ENCODE measurements at regions not wholly inside any gene's neighbourhood (a gene's known extent, or its start where the extent isn't known, plus 50 kb on each side); places are given as distances from the start of the nearest gene placed in this dataset.
"Not testable (repeated sequence)": the region's sequence is repeated elsewhere in the genome, so short reads cannot be mapped to it uniquely, and the experiment has no call there.

DNA sequence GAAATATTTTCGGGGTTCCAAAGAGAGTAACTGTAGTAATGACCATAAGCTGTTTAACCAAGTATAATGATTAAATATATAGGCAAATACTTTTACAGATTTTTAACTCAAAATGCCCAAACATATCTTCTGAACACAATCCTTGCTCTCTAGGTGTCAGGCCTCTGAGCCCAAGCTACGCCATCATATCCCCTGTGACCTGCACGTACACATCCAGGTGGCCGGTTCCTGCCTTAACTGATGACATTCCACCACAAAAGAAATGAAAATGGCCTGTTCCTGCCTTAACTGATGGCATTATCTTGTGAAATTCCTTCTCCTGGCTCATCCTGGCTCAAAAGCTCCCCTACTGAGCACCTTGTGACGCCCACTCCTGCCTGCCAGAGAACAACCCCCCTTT, 1305.1 kb upstream of the ACVR2A start:
- not testable (repeated sequence) for H3K27me3 ChIP-seq (ENCODE audit: control insufficient read depth in 3 of 3, insufficient read depth in 3 of 3, low read length in 3 of 3); H3K36me3 ChIP-seq (ENCODE audit: control insufficient read depth in 3 of 3, insufficient read depth in 2 of 3, low read depth in 1 of 3, low read length in 3 of 3); H3K9me3 ChIP-seq (ENCODE audit: control insufficient read depth in 2 of 2, insufficient read depth in 1 of 2, low read depth in 1 of 2, low read length in 1 of 2); DNase-seq; H3K27ac ChIP-seq (ENCODE audit: low read depth in 1 of 3, low read length in 2 of 3); H3K4me3 ChIP-seq (ENCODE audit: low read depth in 1 of 3, low read length in 3 of 3); FAIRE-seq; H3K4me1 ChIP-seq (ENCODE audit: control insufficient read depth in 3 of 3, insufficient read depth in 2 of 3, low read depth in 1 of 3, low read length in 2 of 3)
- 79 to 86% (median 83%) methylated on average over 5 of the region's 5 CpGs for WGBS, 3 donors

DNA sequence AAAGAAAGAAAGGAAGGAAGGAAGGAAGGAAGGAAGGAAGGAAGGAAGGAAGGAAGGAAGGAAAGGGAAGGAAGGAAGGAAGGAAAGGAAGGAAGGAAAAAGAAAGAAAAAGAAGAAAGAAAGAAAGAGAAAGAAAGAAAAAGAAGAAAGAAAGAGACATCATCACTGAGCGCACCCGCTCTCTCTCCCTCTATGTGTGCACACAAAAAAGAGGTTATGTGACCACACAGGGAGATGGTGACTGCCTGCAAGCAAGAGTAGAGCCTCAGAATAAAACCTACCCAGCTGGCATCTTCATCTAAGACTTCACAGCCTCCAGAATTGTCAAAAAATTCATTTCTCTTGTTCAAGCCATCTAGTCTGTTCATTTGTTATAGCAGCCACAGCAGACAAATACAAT, 1307.4 kb upstream of the ACVR2A start:
- Histone ChIP-seq H3K36me3 (ENCODE audit: control insufficient read depth in 3 of 3, insufficient read depth in 2 of 3, low read depth in 1 of 3, low read length in 3 of 3) (no peaks in the 10 kb centered on the region), H3K4me3 (ENCODE audit: low read depth in 1 of 3, low read length in 3 of 3) (no peak overlapping the region), H3K9me3 (ENCODE audit: control insufficient read depth in 2 of 2, insufficient read depth in 1 of 2, low read depth in 1 of 2, low read length in 1 of 2) (no peaks in the 10 kb centered on the region), H3K27ac (ENCODE audit: low read depth in 1 of 3, low read length in 2 of 3) (no peak overlapping the region), H3K4me1 (ENCODE audit: control insufficient read depth in 3 of 3, insufficient read depth in 2 of 3, low read depth in 1 of 3, low read length in 2 of 3) (no peaks in the 10 kb centered on the region), H3K27me3 (ENCODE audit: control insufficient read depth in 3 of 3, insufficient read depth in 3 of 3, low read length in 3 of 3) (no peaks in the 10 kb centered on the region)
- DNase-seq (no peak), FAIRE-seq (no peak)
- 97 to 100% (median 97%) methylated on average over 2 of the region's 2 CpGs for WGBS, 3 donors

DNA sequence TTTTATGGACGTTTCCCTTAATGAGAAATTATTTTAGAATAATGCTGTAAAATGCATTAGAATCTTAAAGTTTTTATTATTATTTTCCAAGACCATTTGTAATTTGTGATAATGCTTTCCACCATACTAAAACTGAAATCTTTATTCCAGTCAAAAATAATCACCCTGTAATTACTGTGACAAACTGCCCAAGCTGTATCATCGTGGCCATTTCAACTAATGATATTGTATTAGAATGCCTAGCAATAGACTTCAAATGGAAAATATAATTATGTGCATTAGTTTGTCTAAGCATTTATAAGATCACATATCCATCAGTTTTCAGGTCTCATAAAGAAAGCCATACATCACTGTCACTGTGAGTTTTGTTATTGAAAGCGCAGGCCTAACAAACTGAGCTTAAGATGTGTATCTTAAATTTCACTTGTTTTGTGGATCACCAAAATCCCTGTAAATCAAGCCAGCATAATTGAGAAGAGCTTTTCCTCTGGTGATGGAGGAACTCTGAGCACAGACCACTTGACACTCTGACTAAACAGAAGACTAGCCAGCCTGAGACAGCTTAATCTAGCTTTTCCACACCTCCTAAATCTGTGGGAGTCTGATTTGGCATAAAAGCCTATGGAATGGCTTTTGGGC, 1312.2 kb upstream of the ACVR2A start:
- DNase-seq (no peak), FAIRE-seq (no peak)
- H3K27ac ChIP-seq (ENCODE audit: low read depth in 1 of 3, low read length in 2 of 3), result no peak overlapping the region
- H3K36me3 ChIP-seq (ENCODE audit: control insufficient read depth in 3 of 3, insufficient read depth in 2 of 3, low read depth in 1 of 3, low read length in 3 of 3), result no peaks in the 10 kb centered on the region
- no peaks in the 10 kb centered on the region for H3K27me3 ChIP-seq (ENCODE audit: control insufficient read depth in 3 of 3, insufficient read depth in 3 of 3, low read length in 3 of 3)
- WGBS, 3 donors, result 66 to 73% (median 71%) methylated on average over 3 of the region's 3 CpGs
- H3K4me1 ChIP-seq (ENCODE audit: control insufficient read depth in 3 of 3, insufficient read depth in 2 of 3, low read depth in 1 of 3, low read length in 2 of 3), result no peaks in the 10 kb centered on the region
- no peaks in the 10 kb centered on the region for H3K9me3 ChIP-seq (ENCODE audit: control insufficient read depth in 2 of 2, insufficient read depth in 1 of 2, low read depth in 1 of 2, low read length in 1 of 2)
- no peak overlapping the region for H3K4me3 ChIP-seq (ENCODE audit: low read depth in 1 of 3, low read length in 3 of 3)

DNA sequence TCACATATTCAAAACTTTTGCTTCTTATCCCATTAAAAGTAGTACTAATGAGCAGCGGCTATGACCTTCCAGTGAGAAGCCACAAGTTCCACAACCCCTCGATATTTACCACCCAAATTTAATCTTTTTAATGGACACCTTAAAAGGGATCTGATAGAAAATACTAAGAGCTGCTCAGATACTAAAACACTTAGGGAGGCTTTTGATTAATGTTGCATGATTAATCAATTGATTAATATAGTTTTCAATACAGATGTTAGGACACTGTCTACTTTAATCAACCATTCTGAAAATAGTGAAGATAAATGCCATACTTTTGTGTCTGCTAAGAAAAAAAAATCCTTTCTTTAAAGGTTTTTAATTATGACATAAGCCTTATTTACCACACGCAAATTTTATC, 1312.8 kb upstream of the ACVR2A start:
- no peak for FAIRE-seq
- H3K27ac ChIP-seq (ENCODE audit: low read depth in 1 of 3, low read length in 2 of 3), result no peak overlapping the region

DNA sequence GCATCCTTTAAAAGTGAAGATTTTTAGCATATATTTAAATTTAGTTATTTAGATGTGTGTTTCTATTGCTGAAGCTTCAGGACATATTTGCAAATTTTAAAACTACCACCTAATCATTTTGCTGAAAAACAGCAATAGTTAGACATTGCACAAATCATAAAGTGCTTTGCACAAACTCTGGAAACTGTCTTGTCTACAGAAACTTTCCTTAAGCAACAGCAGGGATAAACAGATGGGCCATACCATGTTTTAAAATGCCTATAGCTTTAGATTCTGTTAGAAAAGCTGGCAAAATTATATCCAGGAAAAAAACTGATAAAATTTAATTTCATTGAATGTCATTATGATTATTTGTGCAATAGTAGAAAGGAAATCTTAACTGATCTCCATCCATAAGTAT, 1313.9 kb upstream of the ACVR2A start:
- Histone ChIP-seq H3K36me3 (ENCODE audit: control insufficient read depth in 3 of 3, insufficient read depth in 2 of 3, low read depth in 1 of 3, low read length in 3 of 3) (no peaks in the 10 kb centered on the region), H3K4me1 (ENCODE audit: control insufficient read depth in 3 of 3, insufficient read depth in 2 of 3, low read depth in 1 of 3, low read length in 2 of 3) (no peaks in the 10 kb centered on the region), H3K27ac (ENCODE audit: low read depth in 1 of 3, low read length in 2 of 3) (no peak overlapping the region), H3K9me3 (ENCODE audit: control insufficient read depth in 2 of 2, insufficient read depth in 1 of 2, low read depth in 1 of 2, low read length in 1 of 2) (no peaks in the 10 kb centered on the region), H3K4me3 (ENCODE audit: low read depth in 1 of 3, low read length in 3 of 3) (no peak overlapping the region), H3K27me3 (ENCODE audit: control insufficient read depth in 3 of 3, insufficient read depth in 3 of 3, low read length in 3 of 3) (no peaks in the 10 kb centered on the region)
- no peak for DNase-seq
- FAIRE-seq, result no peak

More for the DNA sequence above, 1312.8 kb upstream of the ACVR2A start:
- no peaks in the 10 kb centered on the region for H3K27me3 ChIP-seq (ENCODE audit: control insufficient read depth in 3 of 3, insufficient read depth in 3 of 3, low read length in 3 of 3)
- 78 to 85% (median 83%) methylated on average over 3 of the region's 3 CpGs for WGBS, 3 donors
- DNase-seq, result no peak
- H3K4me3 ChIP-seq (ENCODE audit: low read depth in 1 of 3, low read length in 3 of 3), result no peak overlapping the region
- H3K36me3 ChIP-seq (ENCODE audit: control insufficient read depth in 3 of 3, insufficient read depth in 2 of 3, low read depth in 1 of 3, low read length in 3 of 3), result no peaks in the 10 kb centered on the region
- H3K9me3 ChIP-seq (ENCODE audit: control insufficient read depth in 2 of 2, insufficient read depth in 1 of 2, low read depth in 1 of 2, low read length in 1 of 2), result no peaks in the 10 kb centered on the region
- H3K4me1 ChIP-seq (ENCODE audit: control insufficient read depth in 3 of 3, insufficient read depth in 2 of 3, low read depth in 1 of 3, low read length in 2 of 3), result no peaks in the 10 kb centered on the region

DNA sequence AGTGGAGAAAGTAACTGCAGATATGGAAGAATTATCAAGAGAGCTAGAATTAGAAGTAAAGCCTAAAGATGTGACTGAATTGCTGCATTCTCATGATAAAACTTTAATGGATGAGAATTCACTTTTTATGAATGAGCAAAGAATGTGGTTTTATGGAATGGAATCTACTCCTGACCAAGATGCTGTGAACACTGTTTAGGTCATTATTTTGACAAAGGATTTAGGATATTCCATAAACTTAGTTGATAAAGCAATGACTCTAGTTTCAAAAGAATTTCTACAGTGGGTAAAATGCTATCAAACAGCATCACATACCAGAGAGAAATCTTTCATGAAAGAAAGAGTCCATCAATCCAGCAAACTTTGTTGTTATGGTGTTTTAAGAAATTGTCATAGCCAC, 1317.7 kb upstream of the ACVR2A start:
- H3K4me3 ChIP-seq (ENCODE audit: low read depth in 1 of 3, low read length in 3 of 3), result no peak overlapping the region
- FAIRE-seq, result no peak
- no peaks in the 10 kb centered on the region for H3K27me3 ChIP-seq (ENCODE audit: control insufficient read depth in 3 of 3, insufficient read depth in 3 of 3, low read length in 3 of 3)
- H3K9me3 ChIP-seq (ENCODE audit: control insufficient read depth in 2 of 2, insufficient read depth in 1 of 2, low read depth in 1 of 2, low read length in 1 of 2), result no peaks in the 10 kb centered on the region
- no peak for DNase-seq
- no peaks in the 10 kb centered on the region for H3K4me1 ChIP-seq (ENCODE audit: control insufficient read depth in 3 of 3, insufficient read depth in 2 of 3, low read depth in 1 of 3, low read length in 2 of 3)
- H3K27ac ChIP-seq (ENCODE audit: low read depth in 1 of 3, low read length in 2 of 3), result no peak overlapping the region
- H3K36me3 ChIP-seq (ENCODE audit: control insufficient read depth in 3 of 3, insufficient read depth in 2 of 3, low read depth in 1 of 3, low read length in 3 of 3), result no peaks in the 10 kb centered on the region

DNA sequence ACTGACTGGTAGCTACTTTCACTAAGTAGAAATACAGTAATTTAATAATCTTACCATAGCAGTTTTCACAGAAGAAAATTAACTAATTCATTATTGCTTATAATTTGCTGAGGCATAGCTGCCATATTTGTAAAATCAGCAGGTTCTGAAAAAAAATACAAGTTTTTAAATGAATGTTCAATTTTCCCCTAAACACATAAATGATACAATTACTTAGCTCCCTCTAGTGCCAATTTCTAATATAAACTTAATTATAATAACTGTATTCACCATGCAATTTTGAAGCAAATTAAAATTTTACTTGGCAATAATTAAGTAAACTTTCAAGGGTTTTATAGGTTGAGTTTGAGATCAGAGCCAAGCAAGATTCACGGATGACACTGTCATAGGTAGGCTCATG, 1321.6 kb upstream of the ACVR2A start:
- Histone ChIP-seq H3K36me3 (ENCODE audit: control insufficient read depth in 3 of 3, insufficient read depth in 2 of 3, low read depth in 1 of 3, low read length in 3 of 3) (no peaks in the 10 kb centered on the region), H3K9me3 (ENCODE audit: control insufficient read depth in 2 of 2, insufficient read depth in 1 of 2, low read depth in 1 of 2, low read length in 1 of 2) (no peaks in the 10 kb centered on the region), H3K27me3 (ENCODE audit: control insufficient read depth in 3 of 3, insufficient read depth in 3 of 3, low read length in 3 of 3) (no peaks in the 10 kb centered on the region), H3K27ac (ENCODE audit: low read depth in 1 of 3, low read length in 2 of 3) (no peak overlapping the region), H3K4me1 (ENCODE audit: control insufficient read depth in 3 of 3, insufficient read depth in 2 of 3, low read depth in 1 of 3, low read length in 2 of 3) (no peaks in the 10 kb centered on the region), H3K4me3 (ENCODE audit: low read depth in 1 of 3, low read length in 3 of 3) (no peak overlapping the region)
- DNase-seq (no peak), FAIRE-seq (no peak)
- WGBS, 3 donors, result 53 to 76% (median 59%) methylated on average over 1 of the region's 1 CpG

DNA sequence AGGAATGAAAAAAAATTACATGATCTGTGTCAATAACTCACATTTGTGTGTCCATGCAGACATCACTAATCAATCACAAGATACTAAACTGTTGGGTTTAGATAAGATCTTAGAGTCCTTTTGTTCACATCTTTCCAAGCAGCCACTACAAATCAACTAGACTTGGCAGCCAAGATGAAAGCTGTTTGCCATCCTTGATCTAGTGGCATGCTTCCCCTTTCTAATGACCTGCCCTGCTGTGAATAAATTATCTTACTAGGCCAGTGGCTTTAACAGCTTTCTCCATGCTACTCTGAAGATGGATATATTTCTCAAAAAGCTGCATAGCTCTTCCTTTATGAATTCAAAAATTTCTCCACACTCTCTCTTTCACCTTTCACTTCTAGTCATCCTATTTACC, 1338.0 kb upstream of the ACVR2A start:
- no peaks in the 10 kb centered on the region for H3K9me3 ChIP-seq (ENCODE audit: control insufficient read depth in 2 of 2, insufficient read depth in 1 of 2, low read depth in 1 of 2, low read length in 1 of 2)
- no peaks in the 10 kb centered on the region for H3K36me3 ChIP-seq (ENCODE audit: control insufficient read depth in 3 of 3, insufficient read depth in 2 of 3, low read depth in 1 of 3, low read length in 3 of 3)
- no peak overlapping the region for H3K4me3 ChIP-seq (ENCODE audit: low read depth in 1 of 3, low read length in 3 of 3)
- H3K4me1 ChIP-seq (ENCODE audit: control insufficient read depth in 3 of 3, insufficient read depth in 2 of 3, low read depth in 1 of 3, low read length in 2 of 3), result no peaks in the 10 kb centered on the region
- no peak for DNase-seq
- no peak overlapping the region for H3K27ac ChIP-seq (ENCODE audit: low read depth in 1 of 3, low read length in 2 of 3)
- H3K27me3 ChIP-seq (ENCODE audit: control insufficient read depth in 3 of 3, insufficient read depth in 3 of 3, low read length in 3 of 3), result no peaks in the 10 kb centered on the region
- FAIRE-seq, result no peak

DNA sequence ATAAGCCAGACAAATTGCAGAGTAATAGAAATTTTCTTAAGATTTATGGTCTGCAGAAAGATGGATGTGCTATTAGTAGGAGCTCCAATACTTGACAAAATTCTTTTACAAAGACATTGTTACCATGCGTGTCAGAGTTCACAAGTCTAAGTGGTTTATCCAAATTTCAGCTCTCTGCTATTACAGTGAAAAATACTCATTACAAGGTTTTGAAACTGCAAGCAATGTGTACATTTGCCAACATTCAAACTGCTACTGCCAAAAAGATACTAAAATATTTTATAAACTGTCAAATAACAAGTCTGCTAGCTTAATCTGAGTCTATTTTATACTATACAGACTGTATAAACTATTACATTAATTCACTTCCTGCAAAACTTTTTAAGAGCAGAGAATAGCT, 1341.5 kb upstream of the ACVR2A start:
- Histone ChIP-seq H3K27me3 (ENCODE audit: control insufficient read depth in 3 of 3, insufficient read depth in 3 of 3, low read length in 3 of 3) (no peaks in the 10 kb centered on the region), H3K4me3 (ENCODE audit: low read depth in 1 of 3, low read length in 3 of 3) (no peak overlapping the region), H3K27ac (ENCODE audit: low read depth in 1 of 3, low read length in 2 of 3) (no peak overlapping the region), H3K9me3 (ENCODE audit: control insufficient read depth in 2 of 2, insufficient read depth in 1 of 2, low read depth in 1 of 2, low read length in 1 of 2) (no peaks in the 10 kb centered on the region), H3K36me3 (ENCODE audit: control insufficient read depth in 3 of 3, insufficient read depth in 2 of 3, low read depth in 1 of 3, low read length in 3 of 3) (no peaks in the 10 kb centered on the region), H3K4me1 (ENCODE audit: control insufficient read depth in 3 of 3, insufficient read depth in 2 of 3, low read depth in 1 of 3, low read length in 2 of 3) (no peaks in the 10 kb centered on the region)
- DNase-seq (no peak), FAIRE-seq (no peak)
- 70 to 88% (median 83%) methylated on average over 1 of the region's 1 CpG for WGBS, 3 donors
